ENCODE measurements at regions not wholly inside any gene's neighbourhood (a gene's known extent, or its start where the extent isn't known, plus 50 kb on each side); places are given as distances from the start of the nearest gene placed in this dataset.

- H3K9me3 ChIP-seq, result no peaks in the 10 kb centered on the region
- peaks cover 0 to 10% of the 10 kb centered on the region in 2 donors for H3K27me3 ChIP-seq
- no peaks in the 10 kb centered on the region for H3K4me1 ChIP-seq
- WGBS, 2 donors, result 68% methylated on average over 9 of the region's 9 CpGs
- H3K27ac ChIP-seq, result no peak overlapping the region
- no peak for DNase-seq (ENCODE audit: low spot score in 2 of 2)
- TF ChIP-seq CTCF (IDR thresholded peaks at IDR 0.05) (no peak), EP300 (IDR thresholded peaks at IDR 0.05) (no peak), POLR2A (IDR thresholded peaks at IDR 0.05) (no peak)
- no peaks in the 10 kb centered on the region for H3K36me3 ChIP-seq
- no peak overlapping the region for H3K4me3 ChIP-seq
These were observed 237.0 kb downstream of the PTPRU start for GRCh38 chr1:29473161-29473855.

GRCh38 chr1:29471487-29472313 lies 235.4 kb downstream of the PTPRU start:
- Histone ChIP-seq H3K27me3 (no peaks in the 10 kb centered on the region), H3K36me3 (no peaks in the 10 kb centered on the region), H3K4me1 (no peaks in the 10 kb centered on the region), H3K4me3 (no peak overlapping the region), H3K27ac (no peak overlapping the region), H3K9me3 (peaks cover 0 to 3% (median 0%) of the 10 kb centered on the region in 4 donors)
- 59 to 72% methylated on average over 3 to 5 of the region's 5 CpGs for WGBS, 2 donors
- TF ChIP-seq EP300 (IDR thresholded peaks at IDR 0.05), result no peak
- TF ChIP-seq CTCF (IDR thresholded peaks at IDR 0.05), result no peak
- TF ChIP-seq POLR2A (IDR thresholded peaks at IDR 0.05), result no peak
- DNase-seq (ENCODE audit: low spot score in 2 of 2), result no peak

- Histone ChIP-seq H3K4me1 (no peaks in the 10 kb centered on the region), H3K27me3 (no peaks in the 10 kb centered on the region), H3K9me3 (peaks cover 0 to 12% (median 0%) of the 10 kb centered on the region in 4 donors), H3K36me3 (no peaks in the 10 kb centered on the region), H3K4me3 (no peak overlapping the region), H3K27ac (no peak overlapping the region)
- TF ChIP-seq EP300 (IDR thresholded peaks at IDR 0.05) (no peak), CTCF (IDR thresholded peaks at IDR 0.05) (no peak), POLR2A (IDR thresholded peaks at IDR 0.05) (no peak)
- 82 to 88% methylated on average over 10 of the region's 10 CpGs for WGBS, 2 donors
- no peak for DNase-seq (ENCODE audit: low spot score in 2 of 2)
These were observed 234.4 kb downstream of the PTPRU start for GRCh38 chr1:29470788-29471119.

DNA sequence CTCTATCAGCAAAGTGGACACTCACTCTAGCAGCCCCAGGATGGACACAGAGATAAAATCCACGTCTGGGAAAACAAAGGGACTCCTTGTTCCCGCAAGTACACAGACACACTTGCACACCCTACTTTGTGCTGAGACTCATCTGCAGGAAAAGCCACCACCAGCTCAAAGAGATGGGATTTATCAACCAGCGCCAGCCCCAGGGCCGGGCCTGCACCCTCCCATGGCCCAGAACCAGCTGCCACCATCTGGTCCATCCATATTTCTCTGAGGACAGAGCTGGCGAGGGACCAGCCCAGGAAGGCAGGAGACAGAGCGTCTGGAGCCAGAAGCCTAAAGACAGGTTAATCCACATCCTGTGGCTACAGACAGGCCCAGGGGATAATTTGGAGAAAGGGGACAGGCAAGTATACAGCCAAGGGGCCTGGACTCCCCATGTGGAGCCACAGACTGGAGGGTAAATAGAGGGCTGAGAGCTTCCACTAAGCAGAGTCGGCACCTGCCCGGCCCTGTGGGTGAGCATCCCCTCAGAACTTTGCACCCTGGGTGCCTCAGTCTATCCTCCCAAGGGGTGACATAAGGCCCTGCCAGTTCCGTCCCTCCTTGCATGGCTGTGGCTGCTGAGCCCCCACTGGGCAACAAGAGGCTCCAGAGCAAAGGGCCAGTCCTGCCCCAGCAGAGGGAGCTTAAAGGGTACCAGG lies 233.9 kb downstream of the PTPRU start:
- WGBS, 2 donors, result 57 to 61% methylated on average over 7 to 9 of the region's 9 CpGs
- no peak for DNase-seq (ENCODE audit: low spot score in 2 of 2)
- TF ChIP-seq POLR2A (IDR thresholded peaks at IDR 0.05) (no peak), EP300 (IDR thresholded peaks at IDR 0.05) (no peak)
- no peaks in the 10 kb centered on the region for H3K27me3 ChIP-seq
- no peak overlapping the region for H3K4me3 ChIP-seq
- H3K9me3 ChIP-seq, result peaks cover 0 to 18% (median 0%) of the 10 kb centered on the region in 4 donors
- no peaks in the 10 kb centered on the region for H3K36me3 ChIP-seq
- no peaks in the 10 kb centered on the region for H3K4me1 ChIP-seq
- no peak overlapping the region for H3K27ac ChIP-seq

- Histone ChIP-seq H3K27ac (no peak overlapping the region), H3K4me1 (no peaks in the 10 kb centered on the region), H3K4me3 (no peak overlapping the region), H3K27me3 (no peaks in the 10 kb centered on the region), H3K9me3 (peaks cover 0 to 25% (median 2%) of the 10 kb centered on the region in 4 donors), H3K36me3 (no peaks in the 10 kb centered on the region)
- TF ChIP-seq EP300 (IDR thresholded peaks at IDR 0.05) (no peak), CTCF (IDR thresholded peaks at IDR 0.05) (no peak), POLR2A (IDR thresholded peaks at IDR 0.05) (no peak)
- DNase-seq (ENCODE audit: low spot score in 2 of 2), result no peak
- WGBS, 2 donors, result 58 to 62% methylated on average over 3 to 4 of the region's 4 CpGs
These were observed 233.1 kb downstream of the PTPRU start for GRCh38 chr1:29469457-29469856.
